H9 (cell line): ENCODE measurements at regions not wholly inside any gene's neighbourhood (a gene's known extent, or its start where the extent isn't known, plus 50 kb on each side); places are given as distances from the start of the nearest gene placed in this dataset.

Source experiments
- DNase-seq: peaks from one replicate; pipeline ENCODE4 v3.0.0-alpha.2; 2017
- H2AFZ ChIP-seq: one replicate; pipeline ENCODE4 v1.6.1; 2013; ENCODE audit warnings: mild to moderate bottlenecking, low read length, control low read depth, moderate library complexity
- H2AK5ac ChIP-seq: 2 replicates; pipeline ENCODE4 v1.6.1; 2013; ENCODE audit warnings: low read length, control low read depth, mixed read lengths; ENCODE audit not compliant: insufficient read length
- H2BK120ac ChIP-seq: one replicate; pipeline ENCODE4 v1.6.1; 2013; ENCODE audit warnings: low read depth, mild to moderate bottlenecking, low read length, control low read depth, inconsistent platforms; ENCODE audit not compliant: poor library complexity, severe bottlenecking
- H2BK12ac ChIP-seq: 2 replicates; pipeline ENCODE4 v1.6.1; 2013; ENCODE audit warnings: low read length, control low read depth, mixed read lengths, low read depth; ENCODE audit not compliant: insufficient read length
- H2BK15ac ChIP-seq: 2 replicates; pipeline ENCODE4 v1.6.1; 2013; ENCODE audit warnings: low read depth, low read length, control low read depth
- H2BK20ac ChIP-seq: one replicate; pipeline ENCODE4 v1.6.1; 2013; ENCODE audit warnings: low read depth, mild to moderate bottlenecking, low read length, control low read depth, inconsistent platforms; ENCODE audit not compliant: poor library complexity, severe bottlenecking
- H2BK5ac ChIP-seq: 2 replicates; pipeline ENCODE4 v1.6.1; 2013; ENCODE audit warnings: low read length, control low read depth, mixed read lengths; ENCODE audit not compliant: insufficient read length
- H3K14ac ChIP-seq: 2 replicates; pipeline ENCODE4 v1.6.1; 2013; ENCODE audit warnings: low read length, control low read depth; ENCODE audit not compliant: insufficient read depth
- H3K18ac ChIP-seq: 2 replicates; pipeline ENCODE4 v1.6.1; 2013; ENCODE audit warnings: low read depth, mild to moderate bottlenecking, mixed read lengths, low read length, control low read depth; ENCODE audit not compliant: insufficient read length
- H3K23ac ChIP-seq: 2 replicates; pipeline ENCODE4 v1.6.1; 2013; ENCODE audit warnings: low read length, control low read depth, mixed read lengths, low read depth; ENCODE audit not compliant: insufficient read length
- H3K23me2 ChIP-seq: 2 replicates; pipeline ENCODE4 v1.6.1; 2013; ENCODE audit warnings: low read depth, mild to moderate bottlenecking, mixed read lengths, low read length, control low read depth; ENCODE audit not compliant: insufficient read length, poor library complexity, severe bottlenecking
- H3K27ac ChIP-seq: 2 replicates; pipeline ENCODE4 v1.5.1; 2013; ENCODE audit warnings: low read length, control low read depth, mixed read lengths, low read depth; ENCODE audit not compliant: insufficient read length
- H3K27me3 ChIP-seq: 2 replicates; pipeline ENCODE4 v1.6.1; 2013; ENCODE audit warnings: low read length, control low read depth, inconsistent platforms; ENCODE audit not compliant: insufficient read depth
- H3K4ac ChIP-seq: 2 replicates; pipeline ENCODE4 v1.6.1; 2013; ENCODE audit warnings: low read depth, mild to moderate bottlenecking, control low read depth, inconsistent platforms, low read length, moderate library complexity
- H3K4me1 ChIP-seq: 2 replicates; pipeline ENCODE4 v1.6.1; 2013; ENCODE audit warnings: low read length, control low read depth, inconsistent platforms; ENCODE audit not compliant: insufficient read depth
- H3K4me2 ChIP-seq: 2 replicates; pipeline ENCODE4 v1.6.1; 2013; ENCODE audit warnings: low read length, control low read depth, mixed read lengths; ENCODE audit not compliant: insufficient read length, insufficient read depth
- H3K56ac ChIP-seq: 2 replicates; pipeline ENCODE4 v1.6.1; 2013; ENCODE audit warnings: low read depth, mild to moderate bottlenecking, mixed read lengths, low read length, control low read depth; ENCODE audit not compliant: insufficient read length
- H3K79me1 ChIP-seq: 2 replicates; pipeline ENCODE4 v1.6.1; 2013; ENCODE audit warnings: low read depth, mild to moderate bottlenecking, moderate library complexity, low read length, control low read depth, inconsistent platforms; ENCODE audit not compliant: insufficient read depth, poor library complexity, severe bottlenecking
- H3K79me2 ChIP-seq: 2 replicates; pipeline ENCODE4 v1.6.1; 2013; ENCODE audit warnings: low read length, control low read depth, inconsistent platforms; ENCODE audit not compliant: insufficient read depth
- H3K9ac ChIP-seq: 2 replicates; pipeline ENCODE4 v1.6.1; 2013; ENCODE audit warnings: low read length, control low read depth, mixed read lengths; ENCODE audit not compliant: insufficient read length; ENCODE audit errors: extremely low read depth
- H3K9me3 ChIP-seq: one replicate; pipeline ENCODE4 v1.6.1; 2013; ENCODE audit warnings: low read depth, low read length, inconsistent platforms; ENCODE audit not compliant: control insufficient read depth
- H3T11ph ChIP-seq: one replicate; pipeline ENCODE4 v1.6.1; 2013; ENCODE audit warnings: mild to moderate bottlenecking, low read length, control low read depth, inconsistent platforms
- H4K20me1 ChIP-seq: one replicate; pipeline ENCODE4 v1.6.1; 2013; ENCODE audit not compliant: control insufficient read depth, insufficient read length, insufficient read depth
- H4K5ac ChIP-seq: 2 replicates; pipeline ENCODE4 v1.6.1; 2013; ENCODE audit warnings: low read depth, mild to moderate bottlenecking, mixed read lengths, low read length, control low read depth; ENCODE audit not compliant: insufficient read length
- H4K8ac ChIP-seq: replicated peaks from 2 replicates; pipeline ENCODE4 v1.6.1; 2013; ENCODE audit warnings: low read length, control low read depth, mixed read lengths, low read depth; ENCODE audit not compliant: insufficient read length
- H4K91ac ChIP-seq: 2 replicates; pipeline ENCODE4 v1.6.1; 2013; ENCODE audit warnings: low read depth, mild to moderate bottlenecking, moderate library complexity, mixed read lengths, low read length, control low read depth; ENCODE audit not compliant: insufficient read length
- H3K27ac Mint-ChIP-seq, 3 experiments: 2 replicates in 2 of 3; 3 replicates in 1 of 3; pipeline ENCODE4 v1.8.0; 2020 to 2021; ENCODE audit warnings: mixed read lengths in 3 of 3, mild to moderate bottlenecking in 1 of 3, moderate library complexity in 1 of 3
- H3K27me3 Mint-ChIP-seq: 2 replicates; pipeline ENCODE4 v1.8.0; 2021; ENCODE audit warnings: low read depth, mild to moderate bottlenecking, moderate library complexity, mixed read lengths
- H3K36me3 Mint-ChIP-seq, 3 experiments: 2 replicates in 2 of 3; 3 replicates in 1 of 3; pipeline ENCODE4 v1.8.0; 2020 to 2021; ENCODE audit warnings: low read depth in 3 of 3, mixed read lengths in 3 of 3; ENCODE audit not compliant: insufficient read depth in 1 of 3
- H3K4me1 Mint-ChIP-seq, 2 experiments: 2 replicates each; pipeline ENCODE4 v1.8.0; 2020; ENCODE audit warnings: mixed read lengths in 2 of 2
- H3K4me3 Mint-ChIP-seq, 2 experiments: 2 replicates in 1 of 2; 3 replicates in 1 of 2; pipeline ENCODE4 v1.8.0; 2020 to 2021; ENCODE audit warnings: mild to moderate bottlenecking in 2 of 2, mixed read lengths in 2 of 2, moderate library complexity in 1 of 2
- H3K9me3 Mint-ChIP-seq, 2 experiments: 2 replicates in 1 of 2; 3 replicates in 1 of 2; pipeline ENCODE4 v1.8.0; 2020; ENCODE audit warnings: mild to moderate bottlenecking in 2 of 2, mixed read lengths in 2 of 2, moderate library complexity in 1 of 2
- WGBS: extraction: QIAGEN DNeasy Blood & Tissue Kit; methylation state at CpG from one replicate; pipeline ENCODE4 v1.1.7; 2013; ENCODE audit warnings: missing lambda C conversion rate, low lambda C conversion rate, mixed read lengths; ENCODE audit not compliant: insufficient read length; ENCODE audit errors: extremely low coverage; 5-methylcytosine and 5-hydroxymethylcytosine counted together
- TF ChIP-seq, protein P1 (sequence below): fragments of 200-600 bp; sonication (generic); conservative IDR thresholded peaks from 3 replicates; pipeline ENCODE4 v1.8.0; 2021; ENCODE audit warnings: antibody characterized with exemption, mild to moderate bottlenecking

DNA sequence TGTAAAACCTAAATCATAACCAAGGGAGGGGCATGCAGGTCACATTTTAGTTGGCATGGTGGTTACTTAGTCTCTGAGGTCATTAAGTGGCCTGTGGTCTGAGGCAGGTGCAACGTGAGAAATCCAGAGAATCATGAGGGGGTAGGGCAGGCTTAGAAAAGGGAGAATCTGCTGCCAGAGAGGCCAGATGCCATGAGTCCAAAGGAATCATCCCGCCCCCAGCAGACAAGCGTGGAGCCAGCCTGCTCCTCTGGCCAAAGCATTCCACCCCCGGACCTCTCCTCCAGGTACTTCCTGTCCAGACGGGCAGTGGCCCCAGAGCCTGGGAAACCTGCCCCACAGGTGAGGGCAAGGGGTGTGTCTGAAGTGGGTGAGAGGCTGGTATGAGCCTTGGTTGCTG lies 196.4 kb upstream of the ZNF32 start:
- no peaks in the 10 kb centered on the region; a peak in 1 of 5 replicates for H3K9me3 Mint-ChIP-seq
- no peak overlapping the region for H3K4ac ChIP-seq
- no peaks in the 10 kb centered on the region for H3K9me3 ChIP-seq
- H3K27me3 ChIP-seq, result no peaks in the 10 kb centered on the region
- H3K79me2 ChIP-seq, result no peaks in the 10 kb centered on the region
- H3K4me1 ChIP-seq, result no peaks in the 10 kb centered on the region; the same call in 1 of the 2 replicates
- WGBS, result no CpG with 5 or more reads among the region's 5 CpGs
- H2BK5ac ChIP-seq, result no peak overlapping the region
- H2AFZ ChIP-seq, result no peak overlapping the region
- H2BK15ac ChIP-seq, result no peak overlapping the region
- no peak overlapping the region for H2AK5ac ChIP-seq
- no peak overlapping the region for H3K27ac ChIP-seq
- no peak overlapping the region for H3K14ac ChIP-seq
- H3K23me2 ChIP-seq, result no peaks in the 10 kb centered on the region
- no peak overlapping the region for H3K23ac ChIP-seq
- H3K4me1 Mint-ChIP-seq, result peaks cover 16 to 21% of the 10 kb centered on the region in 2 experiments
- H4K20me1 ChIP-seq, result no peaks in the 10 kb centered on the region
- H3K4me2 ChIP-seq, result no peak overlapping the region
- H3K18ac ChIP-seq, result no peak overlapping the region
- H2BK120ac ChIP-seq, result no peak overlapping the region
- no peak overlapping the region for H3K27ac Mint-ChIP-seq
- peaks cover 3% of the 10 kb centered on the region for H3K27me3 Mint-ChIP-seq
- TF ChIP-seq, protein P1, sequence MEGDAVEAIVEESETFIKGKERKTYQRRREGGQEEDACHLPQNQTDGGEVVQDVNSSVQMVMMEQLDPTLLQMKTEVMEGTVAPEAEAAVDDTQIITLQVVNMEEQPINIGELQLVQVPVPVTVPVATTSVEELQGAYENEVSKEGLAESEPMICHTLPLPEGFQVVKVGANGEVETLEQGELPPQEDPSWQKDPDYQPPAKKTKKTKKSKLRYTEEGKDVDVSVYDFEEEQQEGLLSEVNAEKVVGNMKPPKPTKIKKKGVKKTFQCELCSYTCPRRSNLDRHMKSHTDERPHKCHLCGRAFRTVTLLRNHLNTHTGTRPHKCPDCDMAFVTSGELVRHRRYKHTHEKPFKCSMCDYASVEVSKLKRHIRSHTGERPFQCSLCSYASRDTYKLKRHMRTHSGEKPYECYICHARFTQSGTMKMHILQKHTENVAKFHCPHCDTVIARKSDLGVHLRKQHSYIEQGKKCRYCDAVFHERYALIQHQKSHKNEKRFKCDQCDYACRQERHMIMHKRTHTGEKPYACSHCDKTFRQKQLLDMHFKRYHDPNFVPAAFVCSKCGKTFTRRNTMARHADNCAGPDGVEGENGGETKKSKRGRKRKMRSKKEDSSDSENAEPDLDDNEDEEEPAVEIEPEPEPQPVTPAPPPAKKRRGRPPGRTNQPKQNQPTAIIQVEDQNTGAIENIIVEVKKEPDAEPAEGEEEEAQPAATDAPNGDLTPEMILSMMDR, result no peak
- no peak overlapping the region for H3K4me3 Mint-ChIP-seq
- H2BK20ac ChIP-seq, result no peak overlapping the region
- no peak for DNase-seq
- no peaks in the 10 kb centered on the region for H3K79me1 ChIP-seq
- H3T11ph ChIP-seq, result no peak overlapping the region
- H2BK12ac ChIP-seq, result no peak overlapping the region
- no peak overlapping the region for H4K5ac ChIP-seq
- no peak overlapping the region for H4K91ac ChIP-seq
- no peak overlapping the region for H3K9ac ChIP-seq
- no peak overlapping the region for H3K56ac ChIP-seq
- no peak overlapping the region for H4K8ac ChIP-seq
- H3K36me3 Mint-ChIP-seq, result no peaks in the 10 kb centered on the region; a peak in 1 of 7 replicates
